Body of pancreas (tissue), 4 donors: ENCODE measurements at regions not wholly inside any gene's neighbourhood (a gene's known extent, or its start where the extent isn't known, plus 50 kb on each side); places are given as distances from the start of the nearest gene placed in this dataset.

Experiments used
- ATAC-seq: fragments of 150-250 bp; one replicate; pipeline ENCODE4 v1.9.1; 2016
- DNase-seq, 4 donors: peaks; one replicate each; pipeline ENCODE4 v3.0.0-alpha.2; 2019
- H3K27ac ChIP-seq, 4 donors: fragments of 200-600 bp; sonication (generic); 1 replicate in 3 of 4; 2 replicates in 1 of 4; pipeline versions ENCODE4 v1.5.1 to v1.6.1; 2016 to 2019; ENCODE audit warnings: mild to moderate bottlenecking in 1 of 4, mixed read lengths in 1 of 4, moderate library complexity in 1 of 4
- H3K27me3 ChIP-seq, 2 donors: fragments of 200-600 bp; sonication (generic); one replicate each; pipeline ENCODE4 v1.6.0; 2016; ENCODE audit warnings: mild to moderate bottlenecking in 1 of 2
- H3K36me3 ChIP-seq, 2 donors: fragments of 200-600 bp; sonication (generic); replicated peaks in 1 of 2; 2 replicates each; pipeline ENCODE4 v1.5.1; 2016; ENCODE audit warnings: low read depth in 2 of 2; ENCODE audit not compliant: insufficient read depth in 1 of 2
- H3K4me1 ChIP-seq: fragments of 200-600 bp; sonication (generic); one replicate; pipeline ENCODE4 v1.6.0; 2016
- H3K4me3 ChIP-seq, 2 donors: fragments of 200-600 bp; sonication (generic); 1 replicate in 1 of 2; 2 replicates in 1 of 2; pipeline ENCODE4 v1.5.1; 2016 to 2019
- H3K9me3 ChIP-seq, 3 donors: fragments of 200-600 bp; sonication (generic); 1 replicate in 2 of 3; 2 replicates in 1 of 3; pipeline ENCODE4 v1.5.1; 2016
- CTCF ChIP-seq, 7 experiments: fragments of 450-650 bp in 4 of 7; fragments of 200-600 bp in 3 of 7; sonication (generic) in 3 of 7; IDR thresholded peaks; one replicate each; pipeline ENCODE4 v1.5.1; 2016 to 2019; ENCODE audit warnings: antibody characterized with exemption in 7 of 7
- POLR2A ChIP-seq, 3 donors: fragments of 450-650 bp; IDR thresholded peaks; one replicate each; pipeline ENCODE4 v1.6.1; 2016; ENCODE audit warnings: antibody characterized with exemption in 3 of 3, mild to moderate bottlenecking in 2 of 3
- WGBS, 2 donors: methylation state at CpG; one replicate each; pipeline ENCODE4 v1.1.5; 2017; 5-methylcytosine and 5-hydroxymethylcytosine counted together
- intact Hi-C: fragments of 100-400 bp; cut with DNase I; formaldehyde crosslinking; loops from one replicate; pipeline ENCODE4 v1.15.1; 2023

- Histone ChIP-seq H3K9me3 (no peaks in the 10 kb centered on the region), H3K36me3 (no peaks in the 10 kb centered on the region), H3K4me1 (peaks cover 29% of the 10 kb centered on the region), H3K27ac (no peak overlapping the region), H3K4me3 (no peak overlapping the region), H3K27me3 (no peaks in the 10 kb centered on the region)
- DNase-seq (no peak), ATAC-seq (no peak)
- intact Hi-C loops: no loop called here
- 85 to 88% methylated on average over 8 of the region's 8 CpGs for WGBS, 2 donors
- TF ChIP-seq CTCF (IDR thresholded peaks at IDR 0.05) (no peak), POLR2A (IDR thresholded peaks at IDR 0.05) (no peak)
These were observed 161.1 kb upstream of the CHST15 start for GRCh38 chr10:124254490-124254889.

GRCh38 chr10:124253006-124253405 lies 159.6 kb upstream of the CHST15 start:
- no peak overlapping the region for H3K27ac ChIP-seq
- intact Hi-C loops: no loop called here

GRCh38 chr10:124252097-124252715 lies 158.8 kb upstream of the CHST15 start:
- 76 to 89% methylated on average over 8 of the region's 8 CpGs for WGBS, 2 donors
- H3K27me3 ChIP-seq: no peaks in the 10 kb centered on the region
- H3K27ac ChIP-seq: peak overlapping the region in 1 of 4 donors; percentile 57
- no peaks in the 10 kb centered on the region for H3K9me3 ChIP-seq
- DNase-seq (no peak), ATAC-seq (no peak)
- intact Hi-C loops: no loop called here
- no peaks in the 10 kb centered on the region for H3K36me3 ChIP-seq
- peaks cover 35% of the 10 kb centered on the region for H3K4me1 ChIP-seq
- TF ChIP-seq CTCF (IDR thresholded peaks at IDR 0.05): no peak
- TF ChIP-seq POLR2A (IDR thresholded peaks at IDR 0.05): no peak
- H3K4me3 ChIP-seq: no peak overlapping the region

More at GRCh38 chr10:124253006-124253405, 159.6 kb upstream of the CHST15 start:
- no peak overlapping the region for H3K4me3 ChIP-seq
- H3K4me1 ChIP-seq: peaks cover 35% of the 10 kb centered on the region
- TF ChIP-seq POLR2A (IDR thresholded peaks at IDR 0.05): no peak
- TF ChIP-seq CTCF (IDR thresholded peaks at IDR 0.05): no peak
- H3K9me3 ChIP-seq: no peaks in the 10 kb centered on the region
- H3K36me3 ChIP-seq: no peaks in the 10 kb centered on the region
- ATAC-seq (no peak), DNase-seq (no peak)
- WGBS, 2 donors: 87 to 90% methylated on average over 1 of the region's 1 CpG
- H3K27me3 ChIP-seq: no peaks in the 10 kb centered on the region

- ATAC-seq: peak; percentile 79
- DNase-seq: peak; percentile 35 to 84 (median 69)
- H3K4me1 ChIP-seq: peaks cover 35% of the 10 kb centered on the region
- H3K9me3 ChIP-seq: no peaks in the 10 kb centered on the region
- peak overlapping the region in 3 of 4 donors; percentile 33 to 57 (median 48) for H3K27ac ChIP-seq
- no peaks in the 10 kb centered on the region for H3K36me3 ChIP-seq
- no peaks in the 10 kb centered on the region for H3K27me3 ChIP-seq
- 3 to 5% methylated on average over 4 of the region's 4 CpGs for WGBS, 2 donors
- no peak for TF ChIP-seq POLR2A (IDR thresholded peaks at IDR 0.05)
- TF ChIP-seq CTCF (IDR thresholded peaks at IDR 0.05): no peak
- no peak overlapping the region for H3K4me3 ChIP-seq
- intact Hi-C loops: no loop called here
These were observed 158.1 kb upstream of the CHST15 start for GRCh38 chr10:124251317-124252065.
